Sigmoid colon (tissue), 4 donors: ENCODE measurements at regions not wholly inside any gene's neighbourhood (a gene's known extent, or its start where the extent isn't known, plus 50 kb on each side); places are given as distances from the start of the nearest gene placed in this dataset.

Experiments
- EP300 ChIP-seq, 4 donors: sonication (generic); formaldehyde crosslinking; IDR thresholded peaks; one replicate each; pipeline ENCODE4 v1.6.1; 2017; ENCODE audit warnings: antibody characterized with exemption in 4 of 4
- POLR2A ChIP-seq, 2 donors: fragments of 450-650 bp; IDR thresholded peaks; one replicate each; pipeline ENCODE4 v1.6.1; 2016; ENCODE audit warnings: antibody characterized with exemption in 2 of 2, mild to moderate bottlenecking in 2 of 2, moderate library complexity in 2 of 2
- POLR2AphosphoS5 ChIP-seq, 4 donors: sonication (generic); formaldehyde crosslinking; IDR thresholded peaks; one replicate each; pipeline ENCODE4 v1.6.1; 2017; ENCODE audit warnings: antibody characterized with exemption in 4 of 4
- TF ChIP-seq, protein P1 (sequence below), 4 experiments: fragments of 450-650 bp in 3 of 4; fragments of 200-600 bp in 1 of 4; IDR thresholded peaks; one replicate each; pipeline ENCODE4 v1.5.1; 2016 to 2019; ENCODE audit warnings: antibody characterized with exemption in 4 of 4, mild to moderate bottlenecking in 3 of 4, moderate library complexity in 2 of 4

DNA sequence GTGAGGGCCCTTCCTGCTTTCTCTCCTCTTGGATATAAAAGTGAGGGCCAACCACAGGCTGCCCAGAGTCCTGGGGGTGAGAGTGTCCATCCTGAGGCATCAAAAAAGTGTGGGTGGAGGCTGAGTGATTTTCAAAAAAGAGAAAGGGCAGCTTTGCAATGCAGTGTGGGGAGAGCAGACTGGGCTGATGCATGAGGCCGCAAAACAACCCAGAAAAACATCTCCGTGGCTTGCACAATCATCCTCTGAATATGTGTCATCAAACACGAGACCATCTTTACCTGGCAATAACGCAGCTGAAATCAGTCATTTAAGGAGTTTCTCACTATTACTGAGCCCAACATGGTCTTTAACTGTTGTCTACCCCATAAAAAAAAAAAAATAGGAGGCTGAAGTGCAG, 191.2 kb upstream of the SOX4 start:
- TF ChIP-seq POLR2AphosphoS5 (IDR thresholded peaks at IDR 0.05) (peak in 2 of 4 donors; percentile 11 to 53), POLR2A (IDR thresholded peaks at IDR 0.05) (no peak), EP300 (IDR thresholded peaks at IDR 0.05) (no peak)
- TF ChIP-seq, protein P1, sequence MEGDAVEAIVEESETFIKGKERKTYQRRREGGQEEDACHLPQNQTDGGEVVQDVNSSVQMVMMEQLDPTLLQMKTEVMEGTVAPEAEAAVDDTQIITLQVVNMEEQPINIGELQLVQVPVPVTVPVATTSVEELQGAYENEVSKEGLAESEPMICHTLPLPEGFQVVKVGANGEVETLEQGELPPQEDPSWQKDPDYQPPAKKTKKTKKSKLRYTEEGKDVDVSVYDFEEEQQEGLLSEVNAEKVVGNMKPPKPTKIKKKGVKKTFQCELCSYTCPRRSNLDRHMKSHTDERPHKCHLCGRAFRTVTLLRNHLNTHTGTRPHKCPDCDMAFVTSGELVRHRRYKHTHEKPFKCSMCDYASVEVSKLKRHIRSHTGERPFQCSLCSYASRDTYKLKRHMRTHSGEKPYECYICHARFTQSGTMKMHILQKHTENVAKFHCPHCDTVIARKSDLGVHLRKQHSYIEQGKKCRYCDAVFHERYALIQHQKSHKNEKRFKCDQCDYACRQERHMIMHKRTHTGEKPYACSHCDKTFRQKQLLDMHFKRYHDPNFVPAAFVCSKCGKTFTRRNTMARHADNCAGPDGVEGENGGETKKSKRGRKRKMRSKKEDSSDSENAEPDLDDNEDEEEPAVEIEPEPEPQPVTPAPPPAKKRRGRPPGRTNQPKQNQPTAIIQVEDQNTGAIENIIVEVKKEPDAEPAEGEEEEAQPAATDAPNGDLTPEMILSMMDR (IDR thresholded peaks at IDR 0.05), result no peak
